HAP-1 (cell line): ENCODE measurements at regions not wholly inside any gene's neighbourhood (a gene's known extent, or its start where the extent isn't known, plus 50 kb on each side); places are given as distances from the start of the nearest gene placed in this dataset.

Experiments
- DNase-seq, 2 experiments: peaks; one replicate each; pipeline ENCODE4 v3.0.0-alpha.2; 2016 to 2020; ENCODE audit warnings: low spot score in 2 of 2
- H3K27me3 ChIP-seq: fragments of 250-450 bp; sonication (Bioruptor Pico); 2 replicates; pipeline ENCODE4 v1.5.1; 2020; ENCODE audit warnings: low read depth, mild to moderate bottlenecking, moderate library complexity
- H3K36me3 ChIP-seq: fragments of 250-450 bp; sonication (Bioruptor Pico); replicated peaks from 2 replicates; pipeline ENCODE4 v1.5.1; 2020; ENCODE audit warnings: mild to moderate bottlenecking
- H3K4me1 ChIP-seq: fragments of 250-450 bp; sonication (Bioruptor Pico); 2 replicates; pipeline ENCODE4 v1.5.1; 2020; ENCODE audit warnings: mild to moderate bottlenecking
- H3K4me3 ChIP-seq: fragments of 250-450 bp; sonication (Bioruptor Pico); 2 replicates; pipeline ENCODE4 v1.5.1; 2020; ENCODE audit warnings: mild to moderate bottlenecking, moderate library complexity
- H3K9me3 ChIP-seq: fragments of 250-450 bp; sonication (Bioruptor Pico); 2 replicates; pipeline ENCODE4 v1.5.1; 2020; ENCODE audit warnings: mild to moderate bottlenecking, moderate library complexity
- in situ Hi-C: fragments of 300-500 bp; cut with MboI; formaldehyde crosslinking; loops from 3 replicates; pipeline ENCODE4 v1.14.3; 2020; ENCODE audit warnings: low sequenced_read_pairs, inconsistent platforms, mixed read lengths

GRCh38 chr1:10861822-10862221 is 65.4 kb upstream of the CASZ1 start:
- no peak overlapping the region for H3K4me3 ChIP-seq
- no peak for DNase-seq
- in situ Hi-C loops: loop anchor here (10.0 kb wide), 1 partner anchor 357 kb away; no protein-coding TSS in a partner anchor
- peaks cover 6% of the 10 kb centered on the region; the same call in 1 of the 2 replicates for H3K27me3 ChIP-seq
- peaks cover 3% of the 10 kb centered on the region for H3K4me1 ChIP-seq
- H3K36me3 ChIP-seq: no peaks in the 10 kb centered on the region
- H3K9me3 ChIP-seq: no peaks in the 10 kb centered on the region

GRCh38 chr1:10862743-10863335 is 66.4 kb upstream of the CASZ1 start:
- no peaks in the 10 kb centered on the region for H3K9me3 ChIP-seq
- in situ Hi-C loops: loop anchor here (10.0 kb wide), 1 partner anchor 358 kb away; no protein-coding TSS in a partner anchor
- no peak for DNase-seq
- H3K4me1 ChIP-seq: peaks cover 7% of the 10 kb centered on the region
- H3K4me3 ChIP-seq: no peak overlapping the region
- peaks cover 6% of the 10 kb centered on the region; the same call in 1 of the 2 replicates for H3K27me3 ChIP-seq
- no peaks in the 10 kb centered on the region for H3K36me3 ChIP-seq

- H3K9me3 ChIP-seq: no peaks in the 10 kb centered on the region
These were observed 67.4 kb upstream of the CASZ1 start for GRCh38 chr1:10863886-10864285.

GRCh38 chr1:10864776-10865175 is 68.3 kb upstream of the CASZ1 start:
- no peak for DNase-seq
- in situ Hi-C loops: loop anchor here (10.0 kb wide), 1 partner anchor 360 kb away; no protein-coding TSS in a partner anchor
- H3K9me3 ChIP-seq: no peaks in the 10 kb centered on the region
- H3K36me3 ChIP-seq: no peaks in the 10 kb centered on the region
- peaks cover 7% of the 10 kb centered on the region for H3K4me1 ChIP-seq
- H3K27me3 ChIP-seq: peaks cover 6% of the 10 kb centered on the region; the same call in 1 of the 2 replicates
- H3K4me3 ChIP-seq: no peak overlapping the region

More at GRCh38 chr1:10863886-10864285, 67.4 kb upstream of the CASZ1 start:
- peaks cover 7% of the 10 kb centered on the region for H3K4me1 ChIP-seq
- H3K4me3 ChIP-seq: no peak overlapping the region
- in situ Hi-C loops: loop anchor here (10.0 kb wide), 1 partner anchor 359 kb away; no protein-coding TSS in a partner anchor
- no peak for DNase-seq
- no peaks in the 10 kb centered on the region for H3K36me3 ChIP-seq
- H3K27me3 ChIP-seq: peaks cover 6% of the 10 kb centered on the region; the same call in 1 of the 2 replicates

- Histone ChIP-seq H3K9me3 (no peaks in the 10 kb centered on the region), H3K4me1 (peaks cover 7% of the 10 kb centered on the region), H3K4me3 (no peak overlapping the region), H3K27me3 (peaks cover 6% of the 10 kb centered on the region; the same call in 1 of the 2 replicates), H3K36me3 (no peaks in the 10 kb centered on the region)
- no peak for DNase-seq
- in situ Hi-C loops: loop anchor here (10.0 kb wide), 1 partner anchor 361 kb away; no protein-coding TSS in a partner anchor
These were observed 69.3 kb upstream of the CASZ1 start for GRCh38 chr1:10865518-10866320.

GRCh38 chr1:10866321-10867093 is 70.1 kb upstream of the CASZ1 start:
- in situ Hi-C loops: loop anchor here (10.0 kb wide), 1 partner anchor 362 kb away; no protein-coding TSS in a partner anchor
- Histone ChIP-seq H3K4me3 (peak overlapping the region; percentile 31), H3K9me3 (no peaks in the 10 kb centered on the region), H3K36me3 (no peaks in the 10 kb centered on the region), H3K4me1 (peaks cover 7% of the 10 kb centered on the region), H3K27me3 (peaks cover 6% of the 10 kb centered on the region; the same call in 1 of the 2 replicates)
- DNase-seq: peak; percentile 17 to 68

- no peaks in the 10 kb centered on the region for H3K9me3 ChIP-seq
- no peaks in the 10 kb centered on the region for H3K36me3 ChIP-seq
- H3K27me3 ChIP-seq: peaks cover 6% of the 10 kb centered on the region; the same call in 1 of the 2 replicates
- in situ Hi-C loops: loop anchor here (10.0 kb wide), 1 partner anchor 362 kb away; no protein-coding TSS in a partner anchor
- H3K4me3 ChIP-seq: peak overlapping the region; percentile 22
- H3K4me1 ChIP-seq: peaks cover 7% of the 10 kb centered on the region
- DNase-seq: peak; percentile 34 to 88
These were observed 70.8 kb upstream of the CASZ1 start for GRCh38 chr1:10867138-10867721.

GRCh38 chr1:10867914-10868598 is 71.6 kb upstream of the CASZ1 start:
- DNase-seq: no peak
- H3K27me3 ChIP-seq: peaks cover 6% of the 10 kb centered on the region; the same call in 1 of the 2 replicates
- in situ Hi-C loops: loop anchor here (10.0 kb wide), 1 partner anchor 363 kb away; no protein-coding TSS in a partner anchor

GRCh38 chr1:10868599-10868965 is 72.1 kb upstream of the CASZ1 start:
- Histone ChIP-seq H3K27me3 (peaks cover 6% of the 10 kb centered on the region; the same call in 1 of the 2 replicates), H3K9me3 (no peaks in the 10 kb centered on the region), H3K4me3 (no peak overlapping the region), H3K4me1 (peaks cover 7% of the 10 kb centered on the region), H3K36me3 (no peaks in the 10 kb centered on the region)
- no peak for DNase-seq
- in situ Hi-C loops: loop anchor here (10.0 kb wide), 1 partner anchor 364 kb away; no protein-coding TSS in a partner anchor

More at GRCh38 chr1:10867914-10868598, 71.6 kb upstream of the CASZ1 start:
- Histone ChIP-seq H3K9me3 (no peaks in the 10 kb centered on the region), H3K36me3 (no peaks in the 10 kb centered on the region), H3K4me3 (no peak overlapping the region), H3K4me1 (peaks cover 7% of the 10 kb centered on the region)

GRCh38 chr1:10869933-10870332 is 73.5 kb upstream of the CASZ1 start:
- Histone ChIP-seq H3K4me1 (peaks cover 7% of the 10 kb centered on the region), H3K4me3 (no peak overlapping the region), H3K36me3 (no peaks in the 10 kb centered on the region), H3K27me3 (no peaks in the 10 kb centered on the region), H3K9me3 (no peaks in the 10 kb centered on the region)
- in situ Hi-C loops: loop anchor here (10.0 kb wide), 1 partner anchor 365 kb away; no protein-coding TSS in a partner anchor
- DNase-seq: no peak

- Histone ChIP-seq H3K4me1 (peaks cover 7% of the 10 kb centered on the region), H3K9me3 (no peaks in the 10 kb centered on the region), H3K36me3 (no peaks in the 10 kb centered on the region), H3K4me3 (no peak overlapping the region), H3K27me3 (no peaks in the 10 kb centered on the region)
- no peak for DNase-seq
- in situ Hi-C loops: no loop called here
These were observed 74.1 kb upstream of the CASZ1 start for GRCh38 chr1:10870493-10871096.

GRCh38 chr1:10873189-10873588 is 76.7 kb upstream of the CASZ1 start:
- Histone ChIP-seq H3K36me3 (no peaks in the 10 kb centered on the region), H3K4me3 (no peak overlapping the region), H3K9me3 (no peaks in the 10 kb centered on the region), H3K27me3 (no peaks in the 10 kb centered on the region), H3K4me1 (no peaks in the 10 kb centered on the region)
- in situ Hi-C loops: no loop called here
- DNase-seq: peak in 1 of 2 experiments; percentile 34
